Neural progenitor cell (in vitro differentiated cells): ENCODE measurements at regions not wholly inside any gene's neighbourhood (a gene's known extent, or its start where the extent isn't known, plus 50 kb on each side); places are given as distances from the start of the nearest gene placed in this dataset.

ENCODE experiments used
- DNase-seq: peaks from one replicate; pipeline ENCODE4 v3.0.0-alpha.2; 2016; ENCODE audit warnings: low spot score
- H2AFZ ChIP-seq: fragments of 200-600 bp; sonication (generic); replicated peaks from 2 replicates; pipeline ENCODE4 v1.6.1; 2016; ENCODE audit warnings: antibody characterized with exemption
- H3F3A ChIP-seq: fragments of 200-600 bp; sonication (generic); 2 replicates; pipeline ENCODE4 v1.6.1; 2016; ENCODE audit warnings: antibody characterized with exemption, low read depth
- H3K27ac ChIP-seq: fragments of 200-600 bp; sonication (generic); 2 replicates; pipeline ENCODE4 v1.5.1; 2016; ENCODE audit warnings: mild to moderate bottlenecking
- H3K27me3 ChIP-seq: fragments of 200-600 bp; sonication (generic); 2 replicates; pipeline ENCODE4 v1.6.1; 2016; ENCODE audit warnings: mild to moderate bottlenecking, moderate library complexity
- H3K36me3 ChIP-seq: fragments of 200-600 bp; sonication (generic); 2 replicates; pipeline ENCODE4 v1.5.1; 2016
- H3K4me1 ChIP-seq: fragments of 200-600 bp; sonication (generic); 2 replicates; pipeline ENCODE4 v1.6.1; 2016; ENCODE audit warnings: mixed run types
- H3K4me2 ChIP-seq: fragments of 200-600 bp; sonication (generic); 2 replicates; pipeline ENCODE4 v1.6.1; 2016
- H3K4me3 ChIP-seq: fragments of 200-600 bp; sonication (generic); 2 replicates; pipeline ENCODE4 v1.5.1; 2016
- H3K79me2 ChIP-seq: fragments of 200-600 bp; sonication (generic); 2 replicates; pipeline ENCODE4 v1.6.1; 2016; ENCODE audit warnings: low read depth
- H3K9ac ChIP-seq: fragments of 200-600 bp; sonication (generic); 2 replicates; pipeline ENCODE4 v1.6.1; 2016
- H3K9me3 ChIP-seq: fragments of 200-600 bp; sonication (generic); 2 replicates; pipeline ENCODE4 v1.5.1; 2016; ENCODE audit warnings: low read depth
- H4K20me1 ChIP-seq: fragments of 200-600 bp; sonication (generic); 2 replicates; pipeline ENCODE4 v1.6.1; 2016; ENCODE audit warnings: low read depth
- H3K27ac Mint-ChIP-seq: 3 replicates; pipeline ENCODE4 v1.8.0; 2021; ENCODE audit warnings: mixed read lengths
- H3K27me3 Mint-ChIP-seq: 2 replicates; pipeline ENCODE4 v1.8.0; 2022; ENCODE audit warnings: low read depth, mild to moderate bottlenecking, inconsistent platforms, moderate library complexity, mixed read lengths; ENCODE audit not compliant: insufficient read depth
- H3K36me3 Mint-ChIP-seq: 3 replicates; pipeline ENCODE4 v1.8.0; 2021; ENCODE audit warnings: mixed read lengths
- H3K4me1 Mint-ChIP-seq: 3 replicates; pipeline ENCODE4 v1.8.0; 2021; ENCODE audit warnings: mixed read lengths
- H3K4me3 Mint-ChIP-seq: 3 replicates; pipeline ENCODE4 v1.8.0; 2021; ENCODE audit warnings: mild to moderate bottlenecking, moderate library complexity, mixed read lengths
- H3K9me3 Mint-ChIP-seq: 3 replicates; pipeline ENCODE4 v1.8.0; 2020; ENCODE audit warnings: mixed read lengths
- CTCF ChIP-seq: fragments of 200-600 bp; sonication (generic); IDR thresholded peaks from 2 replicates; pipeline ENCODE4 v1.5.1; 2017; ENCODE audit warnings: antibody characterized with exemption, mild to moderate bottlenecking
- EZH2 ChIP-seq: fragments of 200-600 bp; sonication (generic); IDR thresholded peaks from 2 replicates; pipeline ENCODE4 v1.6.1; 2017; ENCODE audit warnings: antibody characterized with exemption, mild to moderate bottlenecking, moderate library complexity
- EZH2phosphoT487 ChIP-seq: fragments of 200-600 bp; sonication (generic); IDR thresholded peaks from 2 replicates; pipeline ENCODE4 v1.6.1; 2017; ENCODE audit warnings: antibody characterized with exemption

- H3K4me3 Mint-ChIP-seq = peak overlapping the region; percentile 9
- H2AFZ ChIP-seq = no peak overlapping the region
Measured at GRCh38 chr1:226474041-226474440, 66.1 kb upstream of the PARP1 start.

GRCh38 chr1:226474443-226475141 is 66.7 kb upstream of the PARP1 start:
- Histone ChIP-seq H2AFZ (no peak overlapping the region), H4K20me1 (no peaks in the 10 kb centered on the region), H3K4me1 (peaks cover 22% of the 10 kb centered on the region), H3K27me3 (peaks cover 22% of the 10 kb centered on the region), H3K36me3 (no peaks in the 10 kb centered on the region), H3K79me2 (no peaks in the 10 kb centered on the region), H3K9me3 (no peaks in the 10 kb centered on the region), H3F3A (peaks cover 9% of the 10 kb centered on the region), H3K9ac (no peak overlapping the region), H3K27ac (no peak overlapping the region), H3K4me3 (no peak overlapping the region), H3K4me2 (peak overlapping the region; percentile 40)
- peak; percentile 18 for DNase-seq
- Mint-ChIP-seq H3K9me3 (no peaks in the 10 kb centered on the region), H3K27ac (peak overlapping the region; percentile 84), H3K4me3 (peak overlapping the region; percentile 14), H3K27me3 (peaks cover 11% of the 10 kb centered on the region), H3K36me3 (no peaks in the 10 kb centered on the region), H3K4me1 (peaks cover 27% of the 10 kb centered on the region)
- TF ChIP-seq CTCF = no peak
- no peak for TF ChIP-seq EZH2phosphoT487
- no peak for TF ChIP-seq EZH2

More at GRCh38 chr1:226474041-226474440, 66.1 kb upstream of the PARP1 start:
- H3K4me2 ChIP-seq = no peak overlapping the region
- H3K4me3 ChIP-seq = no peak overlapping the region
- H3F3A ChIP-seq = peaks cover 9% of the 10 kb centered on the region
- no peaks in the 10 kb centered on the region for H3K9me3 Mint-ChIP-seq
- H3K79me2 ChIP-seq = no peaks in the 10 kb centered on the region
- no peak for TF ChIP-seq CTCF
- no peak for TF ChIP-seq EZH2phosphoT487
- no peak for TF ChIP-seq EZH2
- no peak overlapping the region for H3K9ac ChIP-seq
- peaks cover 22% of the 10 kb centered on the region for H3K4me1 ChIP-seq
- H3K36me3 ChIP-seq = no peaks in the 10 kb centered on the region
- peaks cover 11% of the 10 kb centered on the region for H3K27me3 Mint-ChIP-seq
- H3K27ac Mint-ChIP-seq = peak overlapping the region; percentile 84
- H3K27ac ChIP-seq = no peak overlapping the region
- H4K20me1 ChIP-seq = no peaks in the 10 kb centered on the region
- H3K9me3 ChIP-seq = no peaks in the 10 kb centered on the region
- peaks cover 27% of the 10 kb centered on the region for H3K4me1 Mint-ChIP-seq
- peaks cover 22% of the 10 kb centered on the region for H3K27me3 ChIP-seq
- no peak for DNase-seq
- no peaks in the 10 kb centered on the region for H3K36me3 Mint-ChIP-seq

GRCh38 chr1:226475142-226475511 is 67.2 kb upstream of the PARP1 start:
- no peak overlapping the region for H3K4me3 ChIP-seq
- TF ChIP-seq EZH2phosphoT487 = no peak
- no peak for TF ChIP-seq EZH2
- TF ChIP-seq CTCF = no peak
- H3K36me3 ChIP-seq = no peaks in the 10 kb centered on the region
- DNase-seq = peak; percentile 19
- H3K9me3 Mint-ChIP-seq = no peaks in the 10 kb centered on the region
- no peaks in the 10 kb centered on the region for H3K9me3 ChIP-seq
- peaks cover 22% of the 10 kb centered on the region for H3K27me3 ChIP-seq
- peaks cover 9% of the 10 kb centered on the region for H3F3A ChIP-seq
- H3K36me3 Mint-ChIP-seq = no peaks in the 10 kb centered on the region
- no peaks in the 10 kb centered on the region for H4K20me1 ChIP-seq
- H2AFZ ChIP-seq = no peak overlapping the region
- H3K79me2 ChIP-seq = no peaks in the 10 kb centered on the region
- H3K9ac ChIP-seq = no peak overlapping the region
- H3K4me2 ChIP-seq = peak overlapping the region; percentile 40
- no peak overlapping the region for H3K4me3 Mint-ChIP-seq
- H3K27me3 Mint-ChIP-seq = peaks cover 11% of the 10 kb centered on the region
- H3K4me1 Mint-ChIP-seq = peaks cover 27% of the 10 kb centered on the region
- H3K27ac Mint-ChIP-seq = no peak overlapping the region
- H3K27ac ChIP-seq = no peak overlapping the region
- H3K4me1 ChIP-seq = peaks cover 22% of the 10 kb centered on the region
